GM12878 (cell line): ENCODE measurements at regions not wholly inside any gene's neighbourhood (a gene's known extent, or its start where the extent isn't known, plus 50 kb on each side); places are given as distances from the start of the nearest gene placed in this dataset.

ENCODE experiments used
- RCOR1 ChIP-seq: conservative IDR thresholded peaks from 2 replicates; pipeline ENCODE4 v1.6.1; 2012; ENCODE audit warnings: low read depth, low read length, improper control_type of control experiment
- ZNF274 ChIP-seq: IDR thresholded peaks from one replicate; pipeline ENCODE4 v1.8.0; 2011; ENCODE audit not compliant: insufficient read length, insufficient read depth

- TF ChIP-seq RCOR1 (no peak), ZNF274 (no peak)
Measured at GRCh38 chr13:92938486-92939020, 288.1 kb upstream of the GPC6 start.
